ENCODE measurements at regions not wholly inside any gene's neighbourhood (a gene's known extent, or its start where the extent isn't known, plus 50 kb on each side); places are given as distances from the start of the nearest gene placed in this dataset.

DNA sequence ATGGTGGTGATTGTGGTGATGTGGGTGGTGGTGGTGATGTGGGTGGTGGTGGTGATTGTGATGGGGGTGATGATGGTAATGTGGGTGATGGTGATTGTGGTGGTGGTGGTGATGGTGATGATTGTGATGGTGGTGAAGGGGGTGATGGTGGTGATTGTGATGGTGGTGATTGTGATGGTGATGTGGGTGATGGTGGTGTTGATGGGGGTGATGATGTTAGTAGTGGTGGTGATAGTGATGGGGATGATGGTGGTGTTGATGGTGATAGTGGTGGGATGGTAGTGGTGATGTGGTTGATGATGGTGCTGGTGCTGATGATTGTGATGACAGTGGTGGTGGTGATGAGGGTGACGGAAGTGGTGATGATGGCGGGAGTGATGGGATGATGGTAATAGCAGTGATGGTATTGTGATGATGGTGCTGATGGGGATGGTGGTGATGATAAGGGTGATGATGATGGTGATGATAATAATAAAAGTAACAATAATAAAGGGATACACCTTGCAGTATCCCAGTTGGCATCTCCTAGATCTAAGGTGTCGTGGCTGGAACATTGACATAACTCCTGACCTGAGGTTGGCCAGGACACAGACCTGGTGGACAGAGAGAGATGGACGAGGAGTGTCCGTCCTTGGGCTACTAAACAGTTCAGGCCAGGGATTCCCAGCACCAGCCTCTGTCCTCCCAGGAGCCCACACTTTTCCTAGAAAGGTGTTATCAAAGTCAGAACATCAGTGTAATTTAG, 344.5 kb downstream of the SEC14L1 start:
- CTCF ChIA-PET = interaction anchor here (1.2 kb wide), 1 partner anchor 56 kb away, joined by 3 read pairs; no protein-coding TSS in a partner anchor
- no peaks in the 10 kb centered on the region for H3K27me3 Mint-ChIP-seq
- DNase-seq = no peak
- H3K27ac Mint-ChIP-seq = no peak overlapping the region
- H3K9me3 Mint-ChIP-seq = no peaks in the 10 kb centered on the region
- POLR2A ChIA-PET = no interaction called here
- H3K4me3 Mint-ChIP-seq = no peak overlapping the region
- H3K36me3 Mint-ChIP-seq = peaks cover 28% of the 10 kb centered on the region
- intact Hi-C loops (cut with micrococcal nuclease) = no loop called here
- H3K4me1 Mint-ChIP-seq (ENCODE audit: low read depth) = peaks cover 11% of the 10 kb centered on the region

DNA sequence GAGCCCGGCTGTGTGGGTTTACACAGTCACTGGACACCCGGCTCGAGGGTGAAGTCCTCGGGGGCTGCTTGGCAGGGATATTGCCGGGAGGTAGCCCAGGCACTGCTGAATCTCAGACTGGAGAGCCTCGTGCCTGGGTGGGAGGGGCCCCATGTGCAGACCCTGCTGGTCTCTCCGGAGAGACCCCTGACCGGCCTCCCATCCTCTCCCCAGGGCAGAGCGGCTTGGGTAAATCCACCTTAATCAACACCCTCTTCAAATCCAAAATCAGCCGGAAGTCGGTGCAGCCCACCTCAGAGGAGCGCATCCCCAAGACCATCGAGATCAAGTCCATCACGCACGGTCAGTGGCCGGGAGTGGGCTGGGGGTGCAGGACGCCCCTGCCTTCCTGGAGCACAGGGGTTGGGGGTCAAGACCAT, 346.5 kb downstream of the SEC14L1 start:
- intact Hi-C loops (cut with micrococcal nuclease) = no loop called here
- no peak overlapping the region for H3K4me3 Mint-ChIP-seq
- peaks cover 15% of the 10 kb centered on the region for H3K4me1 Mint-ChIP-seq (ENCODE audit: low read depth)
- POLR2A ChIA-PET = no interaction called here
- CTCF ChIA-PET = no interaction called here
- H3K27ac Mint-ChIP-seq = no peak overlapping the region
- DNase-seq = no peak
- peaks cover 31% of the 10 kb centered on the region for H3K36me3 Mint-ChIP-seq
- no peaks in the 10 kb centered on the region for H3K9me3 Mint-ChIP-seq
- no peaks in the 10 kb centered on the region for H3K27me3 Mint-ChIP-seq

DNA sequence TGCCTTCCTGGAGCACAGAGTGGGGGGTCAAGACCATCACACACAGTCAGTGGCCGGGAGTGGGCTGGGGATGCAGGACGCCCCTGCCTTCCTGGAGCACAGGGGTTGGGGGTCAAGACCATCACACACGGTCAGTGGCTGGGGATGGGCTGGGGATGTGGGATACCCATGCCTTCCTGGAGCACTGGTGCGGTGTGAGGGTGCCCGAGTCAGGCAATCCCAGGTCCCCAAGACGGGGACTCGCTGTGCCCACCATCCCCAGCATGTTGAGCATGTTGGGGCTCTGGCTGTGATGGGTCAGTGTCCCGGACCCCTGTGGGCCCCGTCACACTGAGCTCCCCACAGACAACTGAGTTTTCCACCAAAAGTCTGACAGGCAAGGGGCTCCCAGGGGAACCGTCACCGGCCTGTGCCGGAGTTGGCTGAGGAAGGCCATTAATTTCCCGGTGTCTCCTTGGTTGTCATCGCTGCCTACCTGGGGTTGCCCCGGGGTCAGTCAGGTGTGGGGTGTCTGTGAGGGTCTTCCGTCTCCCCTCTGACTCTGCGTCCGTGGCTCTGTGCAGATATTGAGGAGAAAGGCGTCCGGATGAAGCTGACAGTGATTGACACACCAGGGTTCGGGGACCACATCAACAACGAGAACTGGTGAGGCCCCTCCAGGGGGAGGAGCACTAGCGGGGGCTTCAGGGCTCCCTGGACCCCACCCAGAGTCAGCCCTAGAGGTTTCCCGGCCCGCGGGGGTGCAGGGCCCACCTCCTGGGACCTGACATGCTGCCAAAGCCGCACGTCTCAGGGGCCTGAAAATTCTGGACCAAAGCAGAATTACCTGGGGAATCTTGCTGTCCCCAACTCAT, 347.1 kb downstream of the SEC14L1 start:
- Mint-ChIP-seq H3K36me3 (peaks cover 32% of the 10 kb centered on the region), H3K4me3 (no peak overlapping the region), H3K27ac (no peak overlapping the region), H3K27me3 (no peaks in the 10 kb centered on the region), H3K4me1 (ENCODE audit: low read depth) (peaks cover 15% of the 10 kb centered on the region), H3K9me3 (no peaks in the 10 kb centered on the region)
- no peak for DNase-seq
- POLR2A ChIA-PET = no interaction called here
- CTCF ChIA-PET = no interaction called here
- intact Hi-C loops (cut with micrococcal nuclease) = no loop called here

DNA sequence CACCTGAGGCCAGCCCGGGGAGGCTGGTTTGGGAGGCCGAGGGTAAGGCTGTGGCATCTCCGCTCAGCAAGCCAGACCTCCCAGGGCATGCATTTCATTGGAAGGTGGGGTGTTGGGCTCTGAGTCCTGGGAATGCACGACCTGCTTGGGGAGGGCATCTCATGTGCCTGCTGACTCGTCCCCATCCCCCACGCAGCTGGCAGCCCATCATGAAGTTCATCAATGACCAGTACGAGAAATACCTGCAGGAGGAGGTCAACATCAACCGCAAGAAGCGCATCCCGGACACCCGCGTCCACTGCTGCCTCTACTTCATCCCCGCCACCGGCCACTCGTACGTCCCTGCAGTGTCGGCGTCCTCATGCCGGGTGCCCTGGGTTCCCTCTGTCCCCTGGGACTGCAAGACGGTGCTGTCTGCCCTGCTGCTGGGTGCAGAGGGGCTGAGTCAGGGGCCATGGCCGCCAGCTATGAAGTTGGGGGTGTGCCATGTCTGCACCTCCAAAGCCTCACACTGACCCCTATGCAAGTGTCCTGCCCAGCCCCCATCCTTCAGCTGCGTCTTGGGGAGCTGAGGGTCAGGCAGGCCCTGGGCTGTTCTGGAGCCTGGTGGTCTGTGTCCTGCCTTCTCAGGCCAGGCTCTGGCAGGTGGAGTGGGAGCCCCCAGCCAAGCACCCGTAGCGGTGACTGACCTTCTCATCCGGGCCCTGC, 347.9 kb downstream of the SEC14L1 start:
- peaks cover 12% of the 10 kb centered on the region for H3K4me1 Mint-ChIP-seq (ENCODE audit: low read depth)
- ChIA-PET POLR2A (no interaction called here), CTCF (interaction anchor here (10.1 kb wide), 1 partner anchor 57 kb away, joined by 209 read pairs; no protein-coding TSS in a partner anchor)
- peaks cover 36% of the 10 kb centered on the region for H3K36me3 Mint-ChIP-seq
- H3K27me3 Mint-ChIP-seq = no peaks in the 10 kb centered on the region
- DNase-seq = no peak
- H3K27ac Mint-ChIP-seq = peak overlapping the region; percentile 18
- no peaks in the 10 kb centered on the region for H3K9me3 Mint-ChIP-seq
- intact Hi-C loops (cut with micrococcal nuclease) = no loop called here
- no peak overlapping the region for H3K4me3 Mint-ChIP-seq

DNA sequence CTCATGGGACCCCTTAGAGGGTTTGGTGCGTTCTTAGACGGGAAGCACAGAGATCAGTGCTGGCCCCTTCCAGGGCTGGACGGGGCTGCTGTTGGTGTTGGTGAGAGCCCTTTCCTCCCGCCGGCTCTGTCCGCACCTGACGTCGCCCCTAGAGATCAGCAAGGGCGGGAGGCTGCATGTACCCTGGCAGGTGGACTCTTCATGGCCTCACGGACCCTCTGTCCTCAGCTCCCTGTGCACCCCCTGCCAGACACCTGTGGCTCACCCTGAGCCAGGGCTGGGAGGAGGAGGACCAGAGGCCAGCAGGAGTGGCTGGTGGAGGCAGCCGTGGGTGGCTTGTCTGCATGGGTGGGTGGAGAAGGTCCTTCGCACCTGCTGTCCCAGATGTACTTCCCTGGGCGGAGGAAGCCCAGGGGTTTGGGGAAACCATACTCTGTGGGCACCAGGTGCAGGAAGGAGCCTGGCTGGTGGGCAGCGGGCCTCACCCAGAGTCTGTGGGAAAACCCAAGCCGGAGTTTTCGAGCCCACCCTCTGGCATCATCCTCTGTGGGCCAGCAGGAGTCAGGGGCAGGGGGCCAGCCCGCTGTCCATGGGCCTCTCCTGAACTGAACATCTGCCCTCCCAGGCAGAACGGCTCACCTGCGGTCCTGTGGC, 348.6 kb downstream of the SEC14L1 start:
- ChIA-PET CTCF (interaction anchor here (1.1 to 10.1 kb wide), 2 partner anchors 58 to 89 kb away, joined by 4 to 209 read pairs; no protein-coding TSS in a partner anchor), POLR2A (no interaction called here)
- intact Hi-C loops (cut with micrococcal nuclease) = no loop called here
- Mint-ChIP-seq H3K4me3 (no peak overlapping the region), H3K27me3 (no peaks in the 10 kb centered on the region), H3K9me3 (no peaks in the 10 kb centered on the region), H3K4me1 (ENCODE audit: low read depth) (peaks cover 14% of the 10 kb centered on the region), H3K27ac (peak overlapping the region; percentile 18), H3K36me3 (peaks cover 36% of the 10 kb centered on the region)
- no peak for DNase-seq

DNA sequence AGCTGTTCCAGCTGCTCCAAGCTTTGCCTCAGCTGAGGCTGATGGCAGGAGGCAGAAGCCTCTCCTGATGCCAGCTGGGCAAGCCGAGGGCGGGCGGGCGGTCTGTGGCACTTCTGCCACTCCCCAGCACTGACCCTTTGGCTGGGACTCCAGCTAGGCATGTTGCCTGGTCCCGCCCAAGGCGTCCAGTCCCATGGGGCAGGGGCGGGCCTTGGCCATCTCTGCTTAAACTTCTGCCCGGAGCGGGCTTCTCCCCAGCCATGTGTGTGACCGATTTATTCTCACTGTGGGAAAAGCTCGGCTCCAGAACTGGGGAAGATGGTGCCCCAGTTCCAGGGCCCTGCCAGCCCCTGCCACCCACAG, 349.1 kb downstream of the SEC14L1 start:
- POLR2A ChIA-PET = no interaction called here
- CTCF ChIA-PET = interaction anchor here (1.1 to 10.1 kb wide), 2 partner anchors 58 to 90 kb away, joined by 4 to 209 read pairs; no protein-coding TSS in a partner anchor
- H3K4me3 Mint-ChIP-seq = no peak overlapping the region
- no peak overlapping the region for H3K27ac Mint-ChIP-seq
- no peaks in the 10 kb centered on the region for H3K9me3 Mint-ChIP-seq
- intact Hi-C loops (cut with micrococcal nuclease) = loop anchor here (5.0 kb wide), 1 partner anchor 33 kb away; no protein-coding TSS in a partner anchor
- peaks cover 37% of the 10 kb centered on the region for H3K36me3 Mint-ChIP-seq
- H3K27me3 Mint-ChIP-seq = no peaks in the 10 kb centered on the region
- peaks cover 17% of the 10 kb centered on the region for H3K4me1 Mint-ChIP-seq (ENCODE audit: low read depth)
- no peak for DNase-seq

DNA sequence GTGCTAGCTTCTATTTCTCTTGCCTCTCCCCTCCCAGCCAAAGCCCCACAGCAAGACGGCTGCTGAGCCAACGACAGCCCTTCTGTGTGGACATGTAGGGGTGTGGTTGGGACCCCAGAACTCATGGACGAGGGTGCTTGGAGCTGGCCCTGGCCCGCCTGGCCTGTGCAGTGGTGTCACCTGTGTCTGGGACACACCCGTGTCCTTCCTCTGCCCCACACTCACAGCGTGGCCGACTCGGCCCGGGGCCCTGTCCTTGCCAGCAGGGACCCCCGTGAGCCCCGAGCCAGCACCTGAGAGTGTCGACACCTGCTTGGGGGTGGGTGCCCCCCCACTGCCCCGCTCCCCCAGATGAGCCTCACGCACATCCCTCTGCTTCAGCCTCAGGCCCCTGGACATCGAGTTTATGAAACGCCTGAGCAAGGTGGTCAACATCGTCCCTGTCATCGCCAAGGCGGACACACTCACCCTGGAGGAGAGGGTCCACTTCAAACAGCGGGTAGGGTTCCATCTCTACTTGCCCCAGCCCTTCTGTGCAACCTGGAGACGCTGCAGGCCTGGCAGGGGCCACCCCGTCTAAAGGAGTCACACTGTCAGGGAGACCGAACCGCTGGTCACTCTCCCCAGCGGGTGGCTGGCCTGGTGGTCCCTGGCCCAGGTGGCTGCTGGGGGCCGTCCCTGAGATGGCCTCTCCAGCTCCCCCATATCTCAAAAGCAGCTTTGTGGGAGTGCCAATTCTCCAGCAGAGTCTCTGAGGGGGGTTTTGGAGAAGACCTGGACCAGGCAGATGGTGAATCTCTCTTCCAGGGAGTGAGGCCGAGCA, 349.8 kb downstream of the SEC14L1 start:
- ChIA-PET CTCF (interaction anchor here (1.1 to 10.1 kb wide), 3 partner anchors 59 to 90 kb away, joined by 4 to 209 read pairs (median 4); no protein-coding TSS in a partner anchor), POLR2A (interaction anchor here (1.1 kb wide), 1 partner anchor 90 kb away, joined by 3 read pairs; no protein-coding TSS in a partner anchor)
- Mint-ChIP-seq H3K27me3 (no peaks in the 10 kb centered on the region), H3K4me1 (ENCODE audit: low read depth) (peaks cover 19% of the 10 kb centered on the region), H3K36me3 (peaks cover 43% of the 10 kb centered on the region), H3K27ac (peak overlapping the region; percentile 42), H3K4me3 (no peak overlapping the region), H3K9me3 (no peaks in the 10 kb centered on the region)
- intact Hi-C loops (cut with micrococcal nuclease) = loop anchor here (5.0 kb wide), 1 partner anchor 33 kb away; no protein-coding TSS in a partner anchor
- no peak for DNase-seq

DNA sequence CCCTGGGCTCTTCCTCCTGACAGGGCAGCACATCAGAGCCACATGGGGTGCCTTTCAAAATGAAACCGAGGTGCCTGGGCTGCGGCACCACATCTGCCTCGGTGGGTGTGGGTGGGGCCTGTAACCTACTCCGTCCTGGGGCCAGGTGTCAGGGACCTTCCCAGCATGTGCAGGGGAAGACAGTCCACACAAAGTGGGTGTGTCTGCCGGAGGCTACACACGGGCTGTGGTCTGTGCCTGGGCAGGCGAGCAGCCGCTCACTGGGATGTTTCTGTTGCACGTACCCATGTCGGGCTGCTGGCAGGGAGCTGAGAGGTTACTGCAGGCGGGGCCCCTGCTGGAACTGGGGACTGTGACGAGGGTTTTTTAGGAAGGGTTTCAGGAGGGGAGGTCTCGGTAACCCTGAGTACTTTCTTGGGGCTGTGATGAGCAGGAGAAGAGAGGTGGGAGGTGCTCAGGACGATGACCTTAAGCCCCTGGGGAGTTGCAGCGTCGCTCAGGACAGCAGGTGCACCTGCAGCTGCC, 351.2 kb downstream of the SEC14L1 start:
- Mint-ChIP-seq H3K27me3 (no peaks in the 10 kb centered on the region), H3K27ac (peak overlapping the region; percentile 65), H3K9me3 (no peaks in the 10 kb centered on the region), H3K36me3 (peaks cover 40% of the 10 kb centered on the region), H3K4me1 (ENCODE audit: low read depth) (peaks cover 15% of the 10 kb centered on the region), H3K4me3 (no peak overlapping the region)
- ChIA-PET POLR2A (interaction anchor here (1.1 kb wide), 1 partner anchor 91 kb away, joined by 3 read pairs; no protein-coding TSS in a partner anchor), CTCF (interaction anchor here (1.4 to 10.1 kb wide), 3 partner anchors 60 to 92 kb away, joined by 4 to 209 read pairs (median 10); no protein-coding TSS in a partner anchor)
- peak; percentile 63 for DNase-seq
- intact Hi-C loops (cut with micrococcal nuclease) = loop anchor here (5.0 kb wide), 1 partner anchor 35 kb away; no protein-coding TSS in a partner anchor

DNA sequence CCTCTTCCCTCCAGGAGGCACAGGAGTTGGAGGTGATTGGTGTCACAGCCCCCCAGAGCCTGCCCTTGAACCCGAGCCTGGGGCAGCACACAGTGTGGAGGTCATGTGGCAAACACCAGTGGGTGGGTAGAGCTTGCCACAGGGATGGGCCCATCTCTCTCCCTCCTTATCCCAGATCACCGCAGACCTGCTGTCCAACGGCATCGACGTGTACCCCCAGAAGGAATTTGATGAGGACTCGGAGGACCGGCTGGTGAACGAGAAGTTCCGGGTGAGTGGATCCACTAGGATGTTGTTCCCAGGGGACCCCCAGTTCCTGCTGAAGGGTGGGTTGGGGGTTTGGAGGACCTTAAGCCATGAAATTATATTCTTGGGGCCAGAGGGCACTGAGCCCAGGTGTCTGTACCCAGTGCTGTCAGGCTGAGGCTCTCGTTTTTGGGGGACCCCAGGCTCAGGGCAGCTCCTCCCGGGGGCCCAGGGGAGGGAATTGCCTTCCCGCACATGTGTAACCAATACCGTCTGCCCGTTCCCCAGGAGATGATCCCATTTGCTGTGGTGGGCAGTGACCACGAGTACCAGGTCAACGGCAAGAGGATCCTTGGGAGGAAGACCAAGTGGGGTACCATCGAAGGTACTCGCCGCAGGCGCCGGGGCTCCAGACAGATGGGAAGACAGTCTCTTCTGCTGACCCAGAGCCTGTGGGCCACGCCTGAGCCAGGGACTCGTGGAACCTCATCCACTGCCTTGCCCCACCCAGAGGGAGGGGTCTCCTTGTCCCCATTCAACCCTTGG, 351.9 kb downstream of the SEC14L1 start:
- CTCF ChIA-PET = interaction anchor here (1.8 to 10.1 kb wide), 2 partner anchors 61 to 92 kb away, joined by 10 to 209 read pairs; no protein-coding TSS in a partner anchor
- Mint-ChIP-seq H3K4me3 (no peak overlapping the region), H3K36me3 (peaks cover 36% of the 10 kb centered on the region), H3K9me3 (no peaks in the 10 kb centered on the region), H3K4me1 (ENCODE audit: low read depth) (peaks cover 15% of the 10 kb centered on the region), H3K27me3 (no peaks in the 10 kb centered on the region), H3K27ac (no peak overlapping the region)
- POLR2A ChIA-PET = no interaction called here
- DNase-seq = no peak
- intact Hi-C loops (cut with micrococcal nuclease) = loop anchor here (5.0 kb wide), 1 partner anchor 35 kb away; no protein-coding TSS in a partner anchor

DNA sequence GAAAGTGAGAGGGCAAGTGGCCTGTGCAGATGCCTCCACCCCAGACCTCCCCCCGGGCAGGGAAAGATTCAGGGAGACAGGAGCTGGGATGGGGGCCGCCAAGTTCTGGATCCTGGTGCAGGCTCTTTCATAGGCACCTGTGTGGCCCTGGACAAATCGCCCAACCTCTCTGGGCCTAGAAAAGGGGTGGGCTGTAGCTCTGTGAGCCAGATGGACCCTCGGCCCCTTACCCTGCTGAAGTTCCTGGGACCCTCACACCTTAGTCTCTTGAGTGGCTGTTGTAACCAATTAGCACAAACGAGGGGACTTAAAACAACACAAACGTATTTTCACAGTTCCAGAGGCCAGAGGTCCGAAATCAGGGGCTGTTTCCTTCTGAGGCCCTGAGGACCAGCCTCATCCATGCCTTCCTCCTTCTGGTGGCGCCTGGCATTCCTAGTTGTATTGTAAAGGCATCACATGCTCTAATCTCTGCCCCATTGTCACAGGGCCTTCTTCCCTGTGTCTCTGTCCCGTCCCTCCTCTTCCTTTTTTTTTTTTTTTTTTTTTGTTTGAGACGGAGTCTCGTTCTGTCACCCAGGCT, 352.6 kb downstream of the SEC14L1 start:
- Mint-ChIP-seq H3K4me1 (ENCODE audit: low read depth) (peaks cover 15% of the 10 kb centered on the region), H3K4me3 (no peak overlapping the region), H3K9me3 (no peaks in the 10 kb centered on the region), H3K36me3 (peaks cover 33% of the 10 kb centered on the region), H3K27me3 (no peaks in the 10 kb centered on the region), H3K27ac (no peak overlapping the region)
- CTCF ChIA-PET = interaction anchor here (1.8 to 10.1 kb wide), 2 partner anchors 62 to 93 kb away, joined by 10 to 209 read pairs; no protein-coding TSS in a partner anchor
- DNase-seq = no peak
- intact Hi-C loops (cut with micrococcal nuclease) = loop anchor here (5.0 kb wide), 1 partner anchor 36 kb away; no protein-coding TSS in a partner anchor
- POLR2A ChIA-PET = interaction anchor here (0.7 kb wide), 1 partner anchor 33 kb away, joined by 3 read pairs; no protein-coding TSS in a partner anchor
